Colon (tissue), 2 donors: ENCODE measurements at regions not wholly inside any gene's neighbourhood (a gene's known extent, or its start where the extent isn't known, plus 50 kb on each side); places are given as distances from the start of the nearest gene placed in this dataset.
"Not testable (repeated sequence)": the region's sequence is repeated elsewhere in the genome, so short reads cannot be mapped to it uniquely, and the experiment has no call there.

Experiments used
- FAIRE-seq: peaks from 2 replicates; lab custom pipeline; 2012; peaks lifted over from hg19 to GRCh38; lab: Jason Lieb, UNC
- donor health status: control.
- donor health status: control.

GRCh38 chr10:78437998-78438906, 404.6 kb downstream of the RPS24 start:
- FAIRE-seq, result no peak

- no peak for FAIRE-seq
Observed at GRCh38 chr10:78438907-78439809, 405.5 kb downstream of the RPS24 start.

- no peak for FAIRE-seq
Observed at GRCh38 chr10:78441010-78441409, 407.3 kb downstream of the RPS24 start.

- FAIRE-seq, result no peak
Observed at GRCh38 chr10:78441694-78442093, 408.0 kb downstream of the RPS24 start.

GRCh38 chr10:78442836-78443550, 409.3 kb downstream of the RPS24 start:
- no peak for FAIRE-seq

GRCh38 chr10:78443900-78444571, 410.4 kb downstream of the RPS24 start:
- no peak for FAIRE-seq

GRCh38 chr10:78444741-78445140, 411.1 kb downstream of the RPS24 start:
- not testable (repeated sequence) for FAIRE-seq

GRCh38 chr10:78445308-78445707, 411.6 kb downstream of the RPS24 start:
- FAIRE-seq, result no peak

GRCh38 chr10:78448470-78448869, 414.8 kb downstream of the RPS24 start:
- FAIRE-seq, result no peak

GRCh38 chr10:78448994-78449418, 415.3 kb downstream of the RPS24 start:
- FAIRE-seq, result no peak

GRCh38 chr10:78449554-78449953, 415.9 kb downstream of the RPS24 start:
- FAIRE-seq, result no peak

- FAIRE-seq, result no peak
Observed at GRCh38 chr10:78450239-78450638, 416.6 kb downstream of the RPS24 start.

GRCh38 chr10:78450807-78451485, 417.3 kb downstream of the RPS24 start:
- FAIRE-seq, result no peak

- FAIRE-seq, result no peak
Observed at GRCh38 chr10:78451592-78451991, 417.9 kb downstream of the RPS24 start.

- FAIRE-seq, result no peak
Observed at GRCh38 chr10:78454123-78454645, 420.5 kb downstream of the RPS24 start.

- FAIRE-seq, result no peak
Observed at GRCh38 chr10:78455236-78455635, 421.6 kb downstream of the RPS24 start.

GRCh38 chr10:78455811-78456210, 422.1 kb downstream of the RPS24 start:
- no peak for FAIRE-seq

- no peak for FAIRE-seq
Observed at GRCh38 chr10:78456649-78457400, 423.2 kb downstream of the RPS24 start.

GRCh38 chr10:78457804-78458482, 424.3 kb downstream of the RPS24 start:
- no peak for FAIRE-seq
